Fibroblast of lung (primary cell): ENCODE measurements at regions not wholly inside any gene's neighbourhood (a gene's known extent, or its start where the extent isn't known, plus 50 kb on each side); places are given as distances from the start of the nearest gene placed in this dataset.

Source experiments
- DNase-seq, 2 donors: peaks; one replicate each; pipeline versions ENCODE4 v3.0.0 to v3.0.0-alpha.2; 2010; ENCODE audit warnings: low read depth in 2 of 2
- H2AFZ ChIP-seq: 2 replicates; pipeline ENCODE4 v1.5.1; 2012; ENCODE audit warnings: low read length, control low read depth, inconsistent platforms
- H3K27ac ChIP-seq: 2 replicates; pipeline ENCODE4 v1.5.1; 2011; ENCODE audit warnings: low read length, control low read depth; ENCODE audit not compliant: insufficient read depth
- H3K27me3 ChIP-seq: 2 replicates; pipeline ENCODE4 v1.5.1; 2011; ENCODE audit warnings: mild to moderate bottlenecking, low read length; ENCODE audit not compliant: control insufficient read depth, insufficient read depth
- H3K36me3 ChIP-seq: 2 replicates; pipeline ENCODE4 v1.5.1; 2011; ENCODE audit warnings: low read length; ENCODE audit not compliant: control insufficient read depth, insufficient read depth
- H3K4me1 ChIP-seq: 2 replicates; pipeline ENCODE4 v1.5.1; 2011; ENCODE audit warnings: low read length; ENCODE audit not compliant: control insufficient read depth, insufficient read depth; ENCODE audit errors: extremely low read depth
- H3K4me2 ChIP-seq: 2 replicates; pipeline ENCODE4 v1.5.1; 2011; ENCODE audit warnings: low read length, control low read depth; ENCODE audit not compliant: insufficient read depth; ENCODE audit errors: extremely low read depth
- H3K4me3 ChIP-seq, 4 experiments: fragments of 200-600 bp in 1 of 4; sonication (generic) in 1 of 4; replicated peaks in 1 of 4; 2 replicates each; pipeline ENCODE4 v1.5.1; 2011 to 2016; ENCODE audit warnings: low read length in 4 of 4, low read depth in 3 of 4, mild to moderate bottlenecking in 3 of 4, control low read depth in 2 of 4, inconsistent platforms in 1 of 4, mixed read lengths in 1 of 4; ENCODE audit not compliant: insufficient read depth in 1 of 4; ENCODE audit errors: control extremely low read depth in 1 of 4
- H3K79me2 ChIP-seq: 2 replicates; pipeline ENCODE4 v1.5.1; 2012; ENCODE audit warnings: mild to moderate bottlenecking, low read length, inconsistent platforms; ENCODE audit not compliant: control insufficient read depth, insufficient read depth
- H3K9ac ChIP-seq: 2 replicates; pipeline ENCODE4 v1.5.1; 2011; ENCODE audit warnings: mild to moderate bottlenecking, low read length, control low read depth; ENCODE audit not compliant: insufficient read depth
- H3K9me3 ChIP-seq: 2 replicates; pipeline ENCODE4 v1.5.1; 2012; ENCODE audit warnings: low read depth, low read length; ENCODE audit not compliant: control insufficient read depth, insufficient read depth
- H4K20me1 ChIP-seq: 2 replicates; pipeline ENCODE4 v1.5.1; 2011; ENCODE audit warnings: low read length; ENCODE audit not compliant: control insufficient read depth, insufficient read depth; ENCODE audit errors: extremely low read depth
- EZH2 ChIP-seq: IDR thresholded peaks from 2 replicates; pipeline ENCODE4 v1.5.1; 2012; ENCODE audit warnings: low read length, control low read depth, mild to moderate bottlenecking; ENCODE audit errors: missing control alignments
- TF ChIP-seq, protein P1 (sequence below), 2 donors: IDR thresholded peaks in 1 of 2; conservative IDR thresholded peaks in 1 of 2; 1 replicate in 1 of 2; 2 replicates in 1 of 2; pipeline ENCODE4 v1.5.1; 2011 to 2012; ENCODE audit warnings: low read length in 2 of 2, control low read depth in 1 of 2, inconsistent platforms in 1 of 2, low read depth in 1 of 2, mild to moderate bottlenecking in 1 of 2

DNA sequence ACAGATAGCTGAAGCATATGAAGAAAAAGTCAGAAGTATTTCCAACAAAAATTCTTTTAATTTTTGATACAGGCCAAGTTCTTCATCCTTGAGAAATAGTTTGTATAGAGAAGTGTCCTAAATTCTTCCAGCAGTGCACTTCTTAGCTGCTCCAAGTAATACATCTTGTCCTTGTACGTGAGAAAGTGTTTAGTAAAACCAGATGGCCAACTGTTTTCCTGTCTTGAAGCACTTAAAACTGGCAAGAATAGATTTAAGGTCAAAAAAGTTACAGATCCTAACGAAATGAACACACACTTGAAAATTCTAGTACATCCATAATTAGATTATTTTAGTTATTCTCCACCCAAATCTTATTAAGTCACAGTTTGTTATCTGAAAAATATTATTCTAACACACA is 52.2 kb upstream of the HSF2 start:
- no peak overlapping the region for H3K9ac ChIP-seq
- H3K27ac ChIP-seq, result no peak overlapping the region
- no peaks in the 10 kb centered on the region for H3K79me2 ChIP-seq
- no peaks in the 10 kb centered on the region for H4K20me1 ChIP-seq
- no peaks in the 10 kb centered on the region for H3K27me3 ChIP-seq
- no peaks in the 10 kb centered on the region for H3K4me1 ChIP-seq
- no peak overlapping the region for H2AFZ ChIP-seq
- no peak for DNase-seq
- TF ChIP-seq EZH2, result no peak
- TF ChIP-seq, protein P1, sequence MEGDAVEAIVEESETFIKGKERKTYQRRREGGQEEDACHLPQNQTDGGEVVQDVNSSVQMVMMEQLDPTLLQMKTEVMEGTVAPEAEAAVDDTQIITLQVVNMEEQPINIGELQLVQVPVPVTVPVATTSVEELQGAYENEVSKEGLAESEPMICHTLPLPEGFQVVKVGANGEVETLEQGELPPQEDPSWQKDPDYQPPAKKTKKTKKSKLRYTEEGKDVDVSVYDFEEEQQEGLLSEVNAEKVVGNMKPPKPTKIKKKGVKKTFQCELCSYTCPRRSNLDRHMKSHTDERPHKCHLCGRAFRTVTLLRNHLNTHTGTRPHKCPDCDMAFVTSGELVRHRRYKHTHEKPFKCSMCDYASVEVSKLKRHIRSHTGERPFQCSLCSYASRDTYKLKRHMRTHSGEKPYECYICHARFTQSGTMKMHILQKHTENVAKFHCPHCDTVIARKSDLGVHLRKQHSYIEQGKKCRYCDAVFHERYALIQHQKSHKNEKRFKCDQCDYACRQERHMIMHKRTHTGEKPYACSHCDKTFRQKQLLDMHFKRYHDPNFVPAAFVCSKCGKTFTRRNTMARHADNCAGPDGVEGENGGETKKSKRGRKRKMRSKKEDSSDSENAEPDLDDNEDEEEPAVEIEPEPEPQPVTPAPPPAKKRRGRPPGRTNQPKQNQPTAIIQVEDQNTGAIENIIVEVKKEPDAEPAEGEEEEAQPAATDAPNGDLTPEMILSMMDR (conservative IDR thresholded peaks at IDR 0.05 in 1 of 2, IDR thresholded peaks at IDR 0.05 in 1 of 2; ENCODE audit: low read depth in 1 of 2, low read length in 2 of 2), result no peak
- no peak overlapping the region for H3K4me3 ChIP-seq
- no peak overlapping the region for H3K4me2 ChIP-seq
- H3K36me3 ChIP-seq, result no peaks in the 10 kb centered on the region
- no peaks in the 10 kb centered on the region for H3K9me3 ChIP-seq

DNA sequence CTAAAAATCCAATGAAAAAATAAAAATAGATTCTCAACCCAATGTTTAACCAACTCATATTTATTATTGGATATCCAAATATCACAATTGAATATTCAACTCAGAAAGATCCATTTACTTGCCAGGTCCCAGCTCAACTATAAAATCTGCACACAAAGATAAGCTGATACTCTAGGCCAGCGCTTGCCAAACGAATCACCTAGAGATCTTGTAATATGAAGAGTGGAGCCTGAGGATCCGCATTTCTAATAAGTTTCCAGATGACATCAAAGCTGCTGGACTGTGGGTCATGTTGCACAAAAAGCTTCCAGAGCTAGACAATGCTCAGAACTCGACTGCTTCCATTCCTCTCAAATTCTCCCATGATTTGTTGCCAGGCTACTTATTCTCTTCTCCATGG is 51.7 kb upstream of the HSF2 start:
- Histone ChIP-seq H3K9me3 (no peaks in the 10 kb centered on the region), H3K27me3 (no peaks in the 10 kb centered on the region), H2AFZ (no peak overlapping the region), H3K79me2 (no peaks in the 10 kb centered on the region), H3K4me2 (no peak overlapping the region), H3K4me3 (no peak overlapping the region), H3K27ac (no peak overlapping the region), H3K9ac (no peak overlapping the region), H4K20me1 (no peaks in the 10 kb centered on the region), H3K4me1 (no peaks in the 10 kb centered on the region), H3K36me3 (no peaks in the 10 kb centered on the region)
- no peak for TF ChIP-seq EZH2
- TF ChIP-seq, protein P1 (conservative IDR thresholded peaks at IDR 0.05 in 1 of 2, IDR thresholded peaks at IDR 0.05 in 1 of 2; ENCODE audit: low read depth in 1 of 2, low read length in 2 of 2), result no peak
- no peak for DNase-seq
